GM12878 (cell line): ENCODE measurements at regions not wholly inside any gene's neighbourhood (a gene's known extent, or its start where the extent isn't known, plus 50 kb on each side); places are given as distances from the start of the nearest gene placed in this dataset.

Experiments used
- ATAC-seq: fragments of 200-7000 bp; cut with Tn5 transposase; 3 replicates; pipeline ENCODE4 v1.9.1; 2020; ENCODE audit warnings: mild to moderate bottlenecking, moderate library complexity
- BruUV-seq: library from RNA; stranded (reverse); fragments of 400-500 nt; replicated peaks from 2 replicates; lab custom pipeline; 2021; lab: Mats Ljungman, UMichigan
- CTCF ChIA-PET: fragments of 300-600 bp; sonication (Branson Sonifier 250); formaldehyde crosslinking; extraction: SDS; loops from one replicate; lab custom pipeline; 2021; ENCODE audit warnings: inconsistent platforms; lab: Yijun Ruan, JAX
- POLR2A ChIA-PET: fragments of 350-600 bp; formaldehyde crosslinking; extraction: SDS; loops from one replicate; lab custom pipeline; 2021; ENCODE audit warnings: inconsistent platforms; lab: Charles Lee
- RAD21 ChIA-PET: fragments of 300-600 bp; sonication (Branson Sonifier 250); formaldehyde crosslinking; loops from one replicate; lab custom pipeline; 2023; ENCODE audit warnings: antibody characterized with exemption; ENCODE audit not compliant: unreplicated experiment; lab: Charles Lee
- SMC1A ChIA-PET: fragments of 300-600 bp; sonication (Branson Sonifier 250); formaldehyde crosslinking; loops from one replicate; lab custom pipeline; 2023; ENCODE audit not compliant: unreplicated experiment, uncharacterized antibody; lab: Charles Lee
- DNase-seq: peaks from one replicate; pipeline ENCODE4 v3.0.0-alpha.2; 2011; ENCODE audit warnings: low read depth, low spot score
- FAIRE-seq: peaks from 3 replicates; lab custom pipeline; 2011; peaks lifted over from hg19 to GRCh38; lab: Jason Lieb, UNC
- H2AFZ ChIP-seq: 2 replicates; pipeline ENCODE4 v1.6.0; 2011; ENCODE audit warnings: low read depth, low read length, control low read depth; ENCODE audit not compliant: control insufficient read depth
- H3K27ac ChIP-seq: 2 replicates; pipeline ENCODE4 v1.5.1; 2011; ENCODE audit warnings: control low read depth; ENCODE audit not compliant: control insufficient read depth, insufficient read depth
- H3K27me3 ChIP-seq, 2 experiments: replicated peaks in 1 of 2; 2 replicates each; pipeline versions ENCODE4 v1.6.0 to v1.6.1; 2011; ENCODE audit warnings: low read length in 1 of 2; ENCODE audit not compliant: control insufficient read depth in 2 of 2, insufficient read depth in 2 of 2
- H3K36me3 ChIP-seq, 2 experiments: 2 replicates each; pipeline ENCODE4 v1.5.1; 2011; ENCODE audit warnings: low read length in 1 of 2; ENCODE audit not compliant: control insufficient read depth in 2 of 2, insufficient read depth in 2 of 2
- H3K4me1 ChIP-seq: 2 replicates; pipeline ENCODE4 v1.6.1; 2011; ENCODE audit warnings: mild to moderate bottlenecking, low read length, moderate library complexity, mixed read lengths; ENCODE audit not compliant: control insufficient read depth, insufficient read depth
- H3K4me2 ChIP-seq: 2 replicates; pipeline ENCODE4 v1.6.0; 2011; ENCODE audit warnings: control low read depth; ENCODE audit not compliant: control insufficient read depth, insufficient read depth
- H3K4me3 ChIP-seq: fragments of 200-600 bp; sonication (generic); 2 replicates; pipeline ENCODE4 v1.5.1; 2016
- H3K79me2 ChIP-seq: 2 replicates; pipeline ENCODE4 v1.6.0; 2011; ENCODE audit warnings: low read length; ENCODE audit not compliant: control insufficient read depth, insufficient read depth
- H3K9ac ChIP-seq: 2 replicates; pipeline ENCODE4 v1.8.0; 2011; ENCODE audit warnings: low read length, control low read depth, mixed read lengths; ENCODE audit not compliant: control insufficient read depth, insufficient read depth
- H3K9me3 ChIP-seq: replicated peaks from 3 replicates; pipeline ENCODE4 v1.5.1; 2011; ENCODE audit warnings: mild to moderate bottlenecking, low read length; ENCODE audit not compliant: control insufficient read depth, insufficient read depth
- H4K20me1 ChIP-seq: 2 replicates; pipeline ENCODE4 v1.6.0; 2011; ENCODE audit not compliant: control insufficient read depth, insufficient read depth
- ASH2L ChIP-seq: fragments of 300-600, 200-600 bp; sonication (generic); IDR thresholded peaks from 2 replicates; pipeline ENCODE4 v1.6.1; 2017; ENCODE audit warnings: low read depth, mild to moderate bottlenecking, borderline replicate concordance
- BCL11A ChIP-seq: IDR thresholded peaks from 2 replicates; pipeline ENCODE4 v1.6.1; 2011; ENCODE audit warnings: low read depth, low read length
- BCLAF1 ChIP-seq: fragments of 450-650 bp; IDR thresholded peaks from 2 replicates; pipeline ENCODE4 v1.6.1; 2017; ENCODE audit warnings: antibody characterized with exemption, mild to moderate bottlenecking, moderate library complexity
- BHLHE40 ChIP-seq, 2 experiments: fragments of 450-650 bp in 1 of 2; IDR thresholded peaks; 2 replicates each; pipeline ENCODE4 v1.6.1; 2011 to 2017; ENCODE audit warnings: low read depth in 2 of 2, borderline replicate concordance in 1 of 2, improper control_type of control experiment in 1 of 2, low read length in 1 of 2, mild to moderate bottlenecking in 1 of 2
- ETV6 ChIP-seq, 2 experiments: fragments of 450-650 bp in 1 of 2; IDR thresholded peaks in 1 of 2; conservative IDR thresholded peaks in 1 of 2; 2 replicates each; pipeline ENCODE4 v1.6.1; 2014; ENCODE audit warnings: antibody characterized with exemption in 1 of 2, borderline replicate concordance in 1 of 2, low read depth in 1 of 2, mild to moderate bottlenecking in 1 of 2, moderate library complexity in 1 of 2
- NKRF ChIP-seq: fragments of 450-650 bp; conservative IDR thresholded peaks from 2 replicates; pipeline ENCODE4 v1.6.1; 2017; ENCODE audit warnings: mild to moderate bottlenecking, moderate library complexity
- PAX5 ChIP-seq: IDR thresholded peaks from 2 replicates; pipeline ENCODE4 v1.6.1; 2011; ENCODE audit warnings: low read depth, low read length, borderline replicate concordance
- STAT1 ChIP-seq: fragments of 450-650 bp; conservative IDR thresholded peaks from 2 replicates; pipeline ENCODE4 v1.6.1; 2014; ENCODE audit warnings: antibody characterized with exemption, mild to moderate bottlenecking
- SUPT20H ChIP-seq: IDR thresholded peaks from 2 replicates; pipeline ENCODE4 v1.6.1; 2011; ENCODE audit warnings: low read depth, mild to moderate bottlenecking, low read length, moderate library complexity, borderline replicate concordance; ENCODE audit not compliant: control insufficient read depth
- TARDBP ChIP-seq: IDR thresholded peaks from 2 replicates; pipeline ENCODE4 v1.6.1; 2016; ENCODE audit warnings: borderline replicate concordance
- WGBS: methylation state at CpG from one replicate; pipeline ENCODE4 v1.1.6; 2016; ENCODE audit warnings: low lambda C conversion rate; ENCODE audit not compliant: insufficient replicate concordance, insufficient coverage; ENCODE audit errors: missing lambda C conversion rate; 5-methylcytosine and 5-hydroxymethylcytosine counted together
- in situ Hi-C: fragments of 300-500 bp; cut with MboI; formaldehyde crosslinking; loops from 9 replicates; pipeline ENCODE4 v1.14.3; 2018; ENCODE audit warnings: mixed read lengths
- intact Hi-C: fragments of 100-400 bp; cut with micrococcal nuclease; formaldehyde crosslinking; loops from one replicate; pipeline ENCODE4 v1.14.2; 2022; ENCODE audit not compliant: unreplicated experiment

DNA sequence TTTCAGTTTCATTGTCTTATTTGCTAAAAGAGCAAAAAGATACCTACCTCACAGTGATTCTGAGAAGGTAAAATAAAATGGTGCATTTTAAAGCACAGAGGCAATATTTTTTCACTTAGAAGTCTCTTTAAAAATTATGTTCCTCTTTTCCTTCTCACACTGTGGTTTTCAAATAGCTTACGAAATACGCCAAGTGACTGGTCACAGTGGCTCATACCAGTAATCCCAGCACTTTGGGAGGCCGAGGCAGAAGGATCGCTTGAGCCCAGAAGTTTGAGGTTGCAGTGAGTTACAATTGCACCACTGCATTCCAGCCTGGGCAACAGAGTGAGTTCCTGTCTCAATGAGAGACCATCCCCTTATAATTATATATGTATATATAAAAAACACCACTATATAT lies 372.6 kb downstream of the FBXO8 start:
- ChIA-PET CTCF (no interaction called here), POLR2A (no interaction called here), RAD21 (no interaction called here), SMC1A (no interaction called here)
- Histone ChIP-seq H2AFZ (no peak overlapping the region), H3K36me3 (no peaks in the 10 kb centered on the region), H3K9ac (no peak overlapping the region), H3K4me2 (no peak overlapping the region), H4K20me1 (no peaks in the 10 kb centered on the region), H3K27ac (no peak overlapping the region), H3K4me1 (no peaks in the 10 kb centered on the region), H3K9me3 (no peaks in the 10 kb centered on the region), H3K79me2 (no peaks in the 10 kb centered on the region), H3K4me3 (no peak overlapping the region), H3K27me3 (no peaks in the 10 kb centered on the region)
- no peak for ATAC-seq
- DNase-seq = no peak
- BruUV-seq = no TSS peak
- in situ Hi-C loops = no loop called here
- WGBS = 32% methylated on average over 4 of the region's 4 CpGs
- TF ChIP-seq NKRF (no peak), BCL11A (no peak), ETV6 (conservative IDR thresholded peaks at IDR 0.05 in 1 of 2, IDR thresholded peaks at IDR 0.05 in 1 of 2; ENCODE audit: borderline replicate concordance in 1 of 2, low read depth in 1 of 2) (no peak), BHLHE40 (IDR thresholded peaks at IDR 0.05; ENCODE audit: borderline replicate concordance in 1 of 2, low read depth in 2 of 2, low read length in 1 of 2) (no peak), STAT1 (no peak), PAX5 (no peak), BCLAF1 (no peak), TARDBP (no peak), ASH2L (no peak), SUPT20H (no peak)
- no peak for FAIRE-seq
- intact Hi-C loops = no loop called here
